ENCODE measurements at regions not wholly inside any gene's neighbourhood (a gene's known extent, or its start where the extent isn't known, plus 50 kb on each side); places are given as distances from the start of the nearest gene placed in this dataset.

- no peaks in the 10 kb centered on the region for H3K9me3 Mint-ChIP-seq (ENCODE audit: unreplicated experiment)
Measured at GRCh38 chr7:155948845-155949244, 136.6 kb upstream of the SHH start.

GRCh38 chr7:155948423-155948822, 136.2 kb upstream of the SHH start:
- no peak overlapping the region for H3K9ac ChIP-seq (ENCODE audit: low read length)
- H3K36me3 ChIP-seq (ENCODE audit: insufficient read depth, low read length) = no peaks in the 10 kb centered on the region
- DNase-seq (ENCODE audit: low read depth) (no peak), FAIRE-seq (no peak)
- peaks cover 30% of the 10 kb centered on the region for H3K4me1 Mint-ChIP-seq (ENCODE audit: low read depth, unreplicated experiment)
- H2AFZ ChIP-seq (ENCODE audit: low read depth, low read length) = no peak overlapping the region
- H3K9me3 Mint-ChIP-seq (ENCODE audit: unreplicated experiment) = no peaks in the 10 kb centered on the region
- H4K20me1 ChIP-seq (ENCODE audit: insufficient read depth, low read length) = no peaks in the 10 kb centered on the region
- H3K27ac Mint-ChIP-seq (ENCODE audit: unreplicated experiment) = no peak overlapping the region
- no peaks in the 10 kb centered on the region for H3K27me3 Mint-ChIP-seq (ENCODE audit: low read depth, unreplicated experiment)
- H3K36me3 Mint-ChIP-seq (ENCODE audit: low read depth, unreplicated experiment) = no peaks in the 10 kb centered on the region
- TF ChIP-seq EZH2 (IDR thresholded peaks at IDR 0.05; ENCODE audit: insufficient read depth, low read length) (no peak), CTCF (IDR thresholded peaks at IDR 0.05; ENCODE audit: insufficient read depth, low read depth, low read length) (no peak)
- H3K4me2 ChIP-seq (ENCODE audit: low read length) = no peak overlapping the region
- no peaks in the 10 kb centered on the region for H3K79me2 ChIP-seq (ENCODE audit: insufficient read depth, low read length)
- H3K4me1 ChIP-seq (ENCODE audit: insufficient read depth, low read length) = peaks cover 25% of the 10 kb centered on the region
- no peak overlapping the region for H3K4me3 Mint-ChIP-seq (ENCODE audit: unreplicated experiment)
- H3K27ac ChIP-seq (ENCODE audit: low read depth, low read length) = no peak overlapping the region
- H3K9me3 ChIP-seq (ENCODE audit: insufficient read depth, low read depth, low read length) = peaks cover 2% of the 10 kb centered on the region
- H3K27me3 ChIP-seq (ENCODE audit: insufficient read depth, low read length) = peaks cover 4% of the 10 kb centered on the region
- H3K4me3 ChIP-seq (ENCODE audit: insufficient read depth, low read depth, low read length) = no peak overlapping the region

More at GRCh38 chr7:155948845-155949244, 136.6 kb upstream of the SHH start:
- DNase-seq (ENCODE audit: low read depth) = no peak
- no peak overlapping the region for H3K27ac ChIP-seq (ENCODE audit: low read depth, low read length)
- H2AFZ ChIP-seq (ENCODE audit: low read depth, low read length) = no peak overlapping the region
- H3K4me3 ChIP-seq (ENCODE audit: insufficient read depth, low read depth, low read length) = no peak overlapping the region
- TF ChIP-seq EZH2 (IDR thresholded peaks at IDR 0.05; ENCODE audit: insufficient read depth, low read length) (no peak), CTCF (IDR thresholded peaks at IDR 0.05; ENCODE audit: insufficient read depth, low read depth, low read length) (no peak)
- H3K9me3 ChIP-seq (ENCODE audit: insufficient read depth, low read depth, low read length) = peaks cover 2% of the 10 kb centered on the region
- H4K20me1 ChIP-seq (ENCODE audit: insufficient read depth, low read length) = no peaks in the 10 kb centered on the region
- Mint-ChIP-seq H3K27me3 (ENCODE audit: low read depth, unreplicated experiment) (no peaks in the 10 kb centered on the region), H3K36me3 (ENCODE audit: low read depth, unreplicated experiment) (no peaks in the 10 kb centered on the region), H3K4me3 (ENCODE audit: unreplicated experiment) (no peak overlapping the region), H3K4me1 (ENCODE audit: low read depth, unreplicated experiment) (peaks cover 30% of the 10 kb centered on the region), H3K27ac (ENCODE audit: unreplicated experiment) (no peak overlapping the region)
- H3K9ac ChIP-seq (ENCODE audit: low read length) = no peak overlapping the region
- no peaks in the 10 kb centered on the region for H3K79me2 ChIP-seq (ENCODE audit: insufficient read depth, low read length)
- H3K4me1 ChIP-seq (ENCODE audit: insufficient read depth, low read length) = peaks cover 25% of the 10 kb centered on the region
- no peaks in the 10 kb centered on the region for H3K36me3 ChIP-seq (ENCODE audit: insufficient read depth, low read length)
- peaks cover 4% of the 10 kb centered on the region for H3K27me3 ChIP-seq (ENCODE audit: insufficient read depth, low read length)
- no peak for FAIRE-seq
- no peak overlapping the region for H3K4me2 ChIP-seq (ENCODE audit: low read length)

- no peak overlapping the region for H3K9ac ChIP-seq (ENCODE audit: low read length)
- no peaks in the 10 kb centered on the region for H3K27me3 Mint-ChIP-seq (ENCODE audit: low read depth, unreplicated experiment)
Measured at GRCh38 chr7:155947051-155947450, 134.8 kb upstream of the SHH start.

More at GRCh38 chr7:155947051-155947450, 134.8 kb upstream of the SHH start:
- Histone ChIP-seq H3K4me1 (ENCODE audit: insufficient read depth, low read length) (peaks cover 18% of the 10 kb centered on the region), H3K36me3 (ENCODE audit: insufficient read depth, low read length) (no peaks in the 10 kb centered on the region), H3K4me3 (ENCODE audit: insufficient read depth, low read depth, low read length) (no peak overlapping the region), H4K20me1 (ENCODE audit: insufficient read depth, low read length) (no peaks in the 10 kb centered on the region), H2AFZ (ENCODE audit: low read depth, low read length) (no peak overlapping the region), H3K27me3 (ENCODE audit: insufficient read depth, low read length) (peaks cover 9% of the 10 kb centered on the region), H3K79me2 (ENCODE audit: insufficient read depth, low read length) (no peaks in the 10 kb centered on the region), H3K27ac (ENCODE audit: low read depth, low read length) (peak overlapping the region; percentile 28), H3K4me2 (ENCODE audit: low read length) (peak overlapping the region; percentile 31), H3K9me3 (ENCODE audit: insufficient read depth, low read depth, low read length) (peaks cover 2% of the 10 kb centered on the region)
- no peaks in the 10 kb centered on the region for H3K9me3 Mint-ChIP-seq (ENCODE audit: unreplicated experiment)
- peaks cover 24% of the 10 kb centered on the region for H3K4me1 Mint-ChIP-seq (ENCODE audit: low read depth, unreplicated experiment)
- DNase-seq (ENCODE audit: low read depth) = peak; percentile 77
- H3K36me3 Mint-ChIP-seq (ENCODE audit: low read depth, unreplicated experiment) = no peaks in the 10 kb centered on the region
- peak overlapping the region; percentile 50 for H3K27ac Mint-ChIP-seq (ENCODE audit: unreplicated experiment)
- FAIRE-seq = no peak
- TF ChIP-seq EZH2 (IDR thresholded peaks at IDR 0.05; ENCODE audit: insufficient read depth, low read length) = no peak
- TF ChIP-seq CTCF (IDR thresholded peaks at IDR 0.05; ENCODE audit: insufficient read depth, low read depth, low read length) = no peak
- no peak overlapping the region for H3K4me3 Mint-ChIP-seq (ENCODE audit: unreplicated experiment)
